Stimulated activated naive CD8-positive, alpha-beta T cell treated with anti-CD3 and anti-CD28 coated beads, Interleukin-15, Interleukin-2, amounts not matched to agents 100 ng/mL and 50 ng/mL, for 24 hours (primary cell): ENCODE measurements at regions not wholly inside any gene's neighbourhood (a gene's known extent, or its start where the extent isn't known, plus 50 kb on each side); places are given as distances from the start of the nearest gene placed in this dataset.
"Not testable (repeated sequence)": the region's sequence is repeated elsewhere in the genome, so short reads cannot be mapped to it uniquely, and the experiment has no call there.

ENCODE experiments used
- H3K27ac Mint-ChIP-seq: one replicate; pipeline ENCODE4 v1.8.0; 2021; ENCODE audit warnings: mild to moderate bottlenecking, mixed read lengths
- H3K27me3 Mint-ChIP-seq: one replicate; pipeline ENCODE4 v1.8.0; 2021; ENCODE audit warnings: mixed read lengths
- H3K36me3 Mint-ChIP-seq: one replicate; pipeline ENCODE4 v1.8.0; 2021; ENCODE audit warnings: low read depth, mixed read lengths
- H3K4me1 Mint-ChIP-seq: one replicate; pipeline ENCODE4 v1.8.0; 2021; ENCODE audit warnings: low read depth, mixed read lengths
- H3K4me3 Mint-ChIP-seq: one replicate; pipeline ENCODE4 v1.8.0; 2021; ENCODE audit warnings: mild to moderate bottlenecking, mixed read lengths
- H3K9me3 Mint-ChIP-seq: one replicate; pipeline ENCODE4 v1.8.0; 2021; ENCODE audit warnings: mixed read lengths

- H3K4me1 Mint-ChIP-seq: peaks cover 9% of the 10 kb centered on the region
- H3K36me3 Mint-ChIP-seq: no peaks in the 10 kb centered on the region
- no peak overlapping the region for H3K4me3 Mint-ChIP-seq
- H3K27ac Mint-ChIP-seq: no peak overlapping the region
- no peaks in the 10 kb centered on the region for H3K9me3 Mint-ChIP-seq
- H3K27me3 Mint-ChIP-seq: no peaks in the 10 kb centered on the region
These were observed 73.6 kb upstream of the ADTRP start for GRCh38 chr6:11852061-11852651.

- Mint-ChIP-seq H3K36me3 (no peaks in the 10 kb centered on the region), H3K9me3 (no peaks in the 10 kb centered on the region), H3K27ac (no peak overlapping the region)
These were observed 72.8 kb upstream of the ADTRP start for GRCh38 chr6:11851387-11851786.

GRCh38 chr6:11848852-11849731 is 70.5 kb upstream of the ADTRP start:
- Mint-ChIP-seq H3K36me3 (no peaks in the 10 kb centered on the region), H3K9me3 (no peaks in the 10 kb centered on the region), H3K4me1 (no peaks in the 10 kb centered on the region), H3K27ac (no peak overlapping the region), H3K27me3 (no peaks in the 10 kb centered on the region), H3K4me3 (no peak overlapping the region)

More at GRCh38 chr6:11851387-11851786, 72.8 kb upstream of the ADTRP start:
- H3K4me1 Mint-ChIP-seq: peaks cover 9% of the 10 kb centered on the region
- no peak overlapping the region for H3K4me3 Mint-ChIP-seq
- no peaks in the 10 kb centered on the region for H3K27me3 Mint-ChIP-seq

GRCh38 chr6:11848346-11848651 is 69.7 kb upstream of the ADTRP start:
- Mint-ChIP-seq H3K27me3 (no peaks in the 10 kb centered on the region), H3K4me1 (no peaks in the 10 kb centered on the region), H3K36me3 (no peaks in the 10 kb centered on the region), H3K27ac (no peak overlapping the region), H3K4me3 (no peak overlapping the region), H3K9me3 (no peaks in the 10 kb centered on the region)

- Mint-ChIP-seq H3K9me3 (no peaks in the 10 kb centered on the region), H3K4me3 (no peak overlapping the region), H3K27me3 (no peaks in the 10 kb centered on the region), H3K27ac (no peak overlapping the region), H3K36me3 (no peaks in the 10 kb centered on the region), H3K4me1 (no peaks in the 10 kb centered on the region)
These were observed 69.1 kb upstream of the ADTRP start for GRCh38 chr6:11847515-11848345.

GRCh38 chr6:11847068-11847467 is 68.5 kb upstream of the ADTRP start:
- H3K4me3 Mint-ChIP-seq, H3K27ac Mint-ChIP-seq, H3K4me1 Mint-ChIP-seq, H3K36me3 Mint-ChIP-seq, H3K27me3 Mint-ChIP-seq, H3K9me3 Mint-ChIP-seq: not testable (repeated sequence)

- no peak overlapping the region for H3K27ac Mint-ChIP-seq
- no peaks in the 10 kb centered on the region for H3K27me3 Mint-ChIP-seq
- H3K9me3 Mint-ChIP-seq: peaks cover 4% of the 10 kb centered on the region
- H3K4me1 Mint-ChIP-seq: no peaks in the 10 kb centered on the region
- no peak overlapping the region for H3K4me3 Mint-ChIP-seq
- no peaks in the 10 kb centered on the region for H3K36me3 Mint-ChIP-seq
These were observed 67.3 kb upstream of the ADTRP start for GRCh38 chr6:11845664-11846577.

- not testable (repeated sequence) for H3K27ac Mint-ChIP-seq, H3K4me1 Mint-ChIP-seq, H3K27me3 Mint-ChIP-seq, H3K36me3 Mint-ChIP-seq, H3K4me3 Mint-ChIP-seq
- peaks cover 16% of the 10 kb centered on the region for H3K9me3 Mint-ChIP-seq
These were observed 64.2 kb upstream of the ADTRP start for GRCh38 chr6:11842795-11843194.

- peaks cover 10% of the 10 kb centered on the region for H3K9me3 Mint-ChIP-seq
- H3K4me3 Mint-ChIP-seq: no peak overlapping the region
- peaks cover 5% of the 10 kb centered on the region for H3K36me3 Mint-ChIP-seq
- no peaks in the 10 kb centered on the region for H3K4me1 Mint-ChIP-seq
- H3K27me3 Mint-ChIP-seq: peaks cover 5% of the 10 kb centered on the region
- H3K27ac Mint-ChIP-seq: no peak overlapping the region
These were observed 56.5 kb upstream of the ADTRP start for GRCh38 chr6:11835065-11835464.

- Mint-ChIP-seq H3K27ac (no peak overlapping the region), H3K4me3 (no peak overlapping the region), H3K36me3 (no peaks in the 10 kb centered on the region), H3K4me1 (no peaks in the 10 kb centered on the region), H3K9me3 (no peaks in the 10 kb centered on the region), H3K27me3 (no peaks in the 10 kb centered on the region)
These were observed 55.3 kb upstream of the ADTRP start for GRCh38 chr6:11833626-11834592.

GRCh38 chr6:11831653-11832052 is 53.0 kb upstream of the ADTRP start:
- Mint-ChIP-seq H3K4me3 (no peak overlapping the region), H3K27ac (no peak overlapping the region), H3K4me1 (peaks cover 9% of the 10 kb centered on the region), H3K27me3 (no peaks in the 10 kb centered on the region), H3K9me3 (no peaks in the 10 kb centered on the region), H3K36me3 (no peaks in the 10 kb centered on the region)

- Mint-ChIP-seq H3K27me3 (no peaks in the 10 kb centered on the region), H3K9me3 (no peaks in the 10 kb centered on the region), H3K27ac (no peak overlapping the region), H3K4me1 (peaks cover 9% of the 10 kb centered on the region), H3K4me3 (no peak overlapping the region), H3K36me3 (no peaks in the 10 kb centered on the region)
These were observed 51.9 kb upstream of the ADTRP start for GRCh38 chr6:11830520-11830919.

GRCh38 chr6:11830105-11830504 is 51.5 kb upstream of the ADTRP start:
- peaks cover 13% of the 10 kb centered on the region for H3K4me1 Mint-ChIP-seq
- no peak overlapping the region for H3K4me3 Mint-ChIP-seq
- H3K27me3 Mint-ChIP-seq: no peaks in the 10 kb centered on the region
- no peaks in the 10 kb centered on the region for H3K9me3 Mint-ChIP-seq
- no peak overlapping the region for H3K27ac Mint-ChIP-seq
- no peaks in the 10 kb centered on the region for H3K36me3 Mint-ChIP-seq
